ENCODE measurements at regions not wholly inside any gene's neighbourhood (a gene's known extent, or its start where the extent isn't known, plus 50 kb on each side); places are given as distances from the start of the nearest gene placed in this dataset.

GRCh38 chr5:167804512-167805220, 486.8 kb upstream of the WWC1 start:
- TF ChIP-seq EZH2 (IDR thresholded peaks at IDR 0.05) (no peak), POLR2AphosphoS5 (IDR thresholded peaks at IDR 0.05; ENCODE audit: borderline replicate concordance, low read depth, low read length) (no peak), FOXP2 (optimal IDR thresholded peaks at IDR 0.05; ENCODE audit: control extremely low read depth, extremely low read length, insufficient read depth) (no peak)
